ENCODE measurements at regions not wholly inside any gene's neighbourhood (a gene's known extent, or its start where the extent isn't known, plus 50 kb on each side); places are given as distances from the start of the nearest gene placed in this dataset.

GRCh38 chr1:219347921-219348391, 174.3 kb downstream of the LYPLAL1 start:
- no peaks in the 10 kb centered on the region for H3K4me1 Mint-ChIP-seq
- H3K9me3 Mint-ChIP-seq = peaks cover 30% of the 10 kb centered on the region
- H3K27ac ChIP-seq (ENCODE audit: low read depth, low read length) = no peak overlapping the region
- TF ChIP-seq CTCF (conservative IDR thresholded peaks at IDR 0.05) = no peak
- H3K36me3 Mint-ChIP-seq (ENCODE audit: low read depth) = peaks cover 8% of the 10 kb centered on the region
- no peaks in the 10 kb centered on the region for H3K4me1 ChIP-seq (ENCODE audit: control insufficient read depth, insufficient read depth, low read length)
- peaks cover 32% of the 10 kb centered on the region for H3K9me3 ChIP-seq (ENCODE audit: control insufficient read depth, low read length)
- no peaks in the 10 kb centered on the region for H3K36me3 ChIP-seq (ENCODE audit: control insufficient read depth, insufficient read depth, low read length)
- peaks cover 3% of the 10 kb centered on the region for H3K27me3 Mint-ChIP-seq (ENCODE audit: insufficient read depth)
- H3K9ac ChIP-seq (ENCODE audit: extremely low read depth, low read length, poor library complexity, severe bottlenecking) = no peak overlapping the region
- H3K27me3 ChIP-seq (ENCODE audit: control insufficient read depth, insufficient read depth, low read length, poor library complexity, severe bottlenecking) = no peaks in the 10 kb centered on the region
- no peak overlapping the region for H3K27ac Mint-ChIP-seq
- no peak for DNase-seq
- H3K4me3 Mint-ChIP-seq = no peak overlapping the region
- H3K4me3 ChIP-seq (ENCODE audit: low read length) = no peak overlapping the region
- 87 to 96% methylated on average over 4 to 5 of the region's 5 CpGs for WGBS, 2 experiments (ENCODE audit: insufficient coverage in 1 of 2, insufficient read length in 1 of 2)

GRCh38 chr1:219347376-219347775, 173.7 kb downstream of the LYPLAL1 start:
- Histone ChIP-seq H3K9me3 (ENCODE audit: control insufficient read depth, low read length) (peaks cover 34% of the 10 kb centered on the region), H3K36me3 (ENCODE audit: control insufficient read depth, insufficient read depth, low read length) (no peaks in the 10 kb centered on the region), H3K4me3 (ENCODE audit: low read length) (no peak overlapping the region), H3K27ac (ENCODE audit: low read depth, low read length) (no peak overlapping the region), H3K9ac (ENCODE audit: extremely low read depth, low read length, poor library complexity, severe bottlenecking) (no peak overlapping the region), H3K27me3 (ENCODE audit: control insufficient read depth, insufficient read depth, low read length, poor library complexity, severe bottlenecking) (no peaks in the 10 kb centered on the region), H3K4me1 (ENCODE audit: control insufficient read depth, insufficient read depth, low read length) (no peaks in the 10 kb centered on the region)
- Mint-ChIP-seq H3K27ac (no peak overlapping the region), H3K4me1 (no peaks in the 10 kb centered on the region), H3K4me3 (no peak overlapping the region), H3K9me3 (peaks cover 30% of the 10 kb centered on the region), H3K36me3 (ENCODE audit: low read depth) (peaks cover 8% of the 10 kb centered on the region), H3K27me3 (ENCODE audit: insufficient read depth) (peaks cover 3% of the 10 kb centered on the region)
- TF ChIP-seq CTCF (conservative IDR thresholded peaks at IDR 0.05) = no peak
- DNase-seq = no peak
- 92% methylated on average over 1 of the region's 1 CpG; no CpG with 5 or more reads in 1 of the 2 experiments for WGBS, 2 experiments (ENCODE audit: insufficient coverage in 1 of 2, insufficient read length in 1 of 2)

GRCh38 chr1:219345953-219346352, 172.3 kb downstream of the LYPLAL1 start:
- peaks cover 30% of the 10 kb centered on the region for H3K9me3 Mint-ChIP-seq
- H3K27ac Mint-ChIP-seq = no peak overlapping the region
- H3K4me1 Mint-ChIP-seq = peaks cover 10% of the 10 kb centered on the region
- H3K27me3 Mint-ChIP-seq (ENCODE audit: insufficient read depth) = peaks cover 3% of the 10 kb centered on the region
- no peak for TF ChIP-seq CTCF (conservative IDR thresholded peaks at IDR 0.05)
- DNase-seq = no peak
- no peak overlapping the region for H3K27ac ChIP-seq (ENCODE audit: low read depth, low read length)
- peaks cover 8% of the 10 kb centered on the region for H3K36me3 Mint-ChIP-seq (ENCODE audit: low read depth)
- no peaks in the 10 kb centered on the region for H3K27me3 ChIP-seq (ENCODE audit: control insufficient read depth, insufficient read depth, low read length, poor library complexity, severe bottlenecking)
- H3K9me3 ChIP-seq (ENCODE audit: control insufficient read depth, low read length) = peaks cover 34% of the 10 kb centered on the region
- no peak overlapping the region for H3K9ac ChIP-seq (ENCODE audit: extremely low read depth, low read length, poor library complexity, severe bottlenecking)
- peaks cover 3% of the 10 kb centered on the region for H3K4me1 ChIP-seq (ENCODE audit: control insufficient read depth, insufficient read depth, low read length)
- H3K36me3 ChIP-seq (ENCODE audit: control insufficient read depth, insufficient read depth, low read length) = no peaks in the 10 kb centered on the region
- H3K4me3 Mint-ChIP-seq = no peak overlapping the region
- H3K4me3 ChIP-seq (ENCODE audit: low read length) = no peak overlapping the region
